ENCODE measurements at regions not wholly inside any gene's neighbourhood (a gene's known extent, or its start where the extent isn't known, plus 50 kb on each side); places are given as distances from the start of the nearest gene placed in this dataset.
"Not testable (repeated sequence)": the region's sequence is repeated elsewhere in the genome, so short reads cannot be mapped to it uniquely, and the experiment has no call there.

DNA sequence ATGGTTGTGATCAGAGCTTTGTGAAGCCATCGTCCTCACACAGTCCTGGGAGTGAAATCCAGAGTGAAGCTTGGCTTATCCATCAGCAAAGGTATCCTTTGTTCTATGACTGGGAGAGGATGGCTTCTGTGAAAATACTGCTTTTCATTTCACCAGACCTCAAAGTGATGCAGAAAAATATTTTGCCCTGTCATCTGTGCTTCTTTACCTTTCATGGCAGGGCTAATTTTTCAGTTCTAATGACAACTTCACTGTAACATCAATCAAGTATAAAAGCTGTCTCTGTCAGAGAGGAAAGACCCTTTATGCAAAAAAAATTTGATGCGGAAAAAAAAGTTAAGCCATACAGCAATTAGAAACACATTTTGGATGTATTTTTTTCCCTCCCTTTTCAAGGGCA, 468.1 kb upstream of the ADARB2 start:
- Histone ChIP-seq H3K27ac (no peak overlapping the region), H3K4me3 (no peak overlapping the region), H3K4me1 (no peaks in the 10 kb centered on the region), H3K36me3 (no peaks in the 10 kb centered on the region), H3K9me3 (no peaks in the 10 kb centered on the region), H3K27me3 (no peaks in the 10 kb centered on the region)
- intact Hi-C loops (cut with DNase I), result no loop called here
- ATAC-seq (no peak), DNase-seq (no peak)
- TF ChIP-seq, protein P1, sequence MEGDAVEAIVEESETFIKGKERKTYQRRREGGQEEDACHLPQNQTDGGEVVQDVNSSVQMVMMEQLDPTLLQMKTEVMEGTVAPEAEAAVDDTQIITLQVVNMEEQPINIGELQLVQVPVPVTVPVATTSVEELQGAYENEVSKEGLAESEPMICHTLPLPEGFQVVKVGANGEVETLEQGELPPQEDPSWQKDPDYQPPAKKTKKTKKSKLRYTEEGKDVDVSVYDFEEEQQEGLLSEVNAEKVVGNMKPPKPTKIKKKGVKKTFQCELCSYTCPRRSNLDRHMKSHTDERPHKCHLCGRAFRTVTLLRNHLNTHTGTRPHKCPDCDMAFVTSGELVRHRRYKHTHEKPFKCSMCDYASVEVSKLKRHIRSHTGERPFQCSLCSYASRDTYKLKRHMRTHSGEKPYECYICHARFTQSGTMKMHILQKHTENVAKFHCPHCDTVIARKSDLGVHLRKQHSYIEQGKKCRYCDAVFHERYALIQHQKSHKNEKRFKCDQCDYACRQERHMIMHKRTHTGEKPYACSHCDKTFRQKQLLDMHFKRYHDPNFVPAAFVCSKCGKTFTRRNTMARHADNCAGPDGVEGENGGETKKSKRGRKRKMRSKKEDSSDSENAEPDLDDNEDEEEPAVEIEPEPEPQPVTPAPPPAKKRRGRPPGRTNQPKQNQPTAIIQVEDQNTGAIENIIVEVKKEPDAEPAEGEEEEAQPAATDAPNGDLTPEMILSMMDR (IDR thresholded peaks at IDR 0.05), result no peak

DNA sequence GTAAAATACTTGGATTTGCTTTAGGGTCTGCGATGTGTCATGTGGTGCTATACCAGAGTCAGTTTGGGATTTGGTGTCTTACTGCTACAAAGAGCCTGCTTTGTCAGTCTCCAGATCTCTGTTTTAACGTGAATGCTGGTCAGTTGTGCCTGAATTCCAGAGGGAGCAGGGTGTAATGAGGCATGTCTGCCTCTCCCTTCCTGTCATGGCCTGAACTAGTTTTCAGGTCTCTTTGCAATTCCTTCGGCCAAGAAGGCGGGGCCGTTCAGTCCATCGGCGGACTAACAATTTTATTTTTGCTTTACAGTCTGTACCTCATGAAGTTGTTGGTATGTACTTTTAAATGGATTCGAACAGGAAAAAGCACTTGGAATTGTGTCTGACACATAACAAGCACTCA, 465.1 kb upstream of the ADARB2 start:
- ATAC-seq (no peak), DNase-seq (no peak)
- TF ChIP-seq, protein P1 (IDR thresholded peaks at IDR 0.05), result no peak
- no peak overlapping the region for H3K4me3 ChIP-seq
- no peaks in the 10 kb centered on the region for H3K36me3 ChIP-seq
- H3K4me1 ChIP-seq, result no peaks in the 10 kb centered on the region
- H3K27ac ChIP-seq, result no peak overlapping the region
- H3K9me3 ChIP-seq, result peaks cover 0 to 5% of the 10 kb centered on the region in 2 donors
- intact Hi-C loops (cut with DNase I), result no loop called here
- no peaks in the 10 kb centered on the region for H3K27me3 ChIP-seq

GRCh38 chr10:2201534-2202099, 464.3 kb upstream of the ADARB2 start:
- TF ChIP-seq, protein P1 (IDR thresholded peaks at IDR 0.05), result no peak
- Histone ChIP-seq H3K27me3 (no peaks in the 10 kb centered on the region), H3K4me1 (no peaks in the 10 kb centered on the region), H3K4me3 (no peak overlapping the region), H3K9me3 (peaks cover 0 to 9% of the 10 kb centered on the region in 2 donors), H3K27ac (no peak overlapping the region), H3K36me3 (no peaks in the 10 kb centered on the region)
- no peak for ATAC-seq
- intact Hi-C loops (cut with DNase I), result no loop called here
- no peak for DNase-seq

GRCh38 chr10:2197663-2198062, 460.3 kb upstream of the ADARB2 start:
- ATAC-seq, result no peak

GRCh38 chr10:2196272-2196671, 458.9 kb upstream of the ADARB2 start:
- Histone ChIP-seq H3K4me3 (no peak overlapping the region), H3K9me3 (peaks cover 0 to 17% of the 10 kb centered on the region in 2 donors), H3K27me3 (no peaks in the 10 kb centered on the region), H3K36me3 (no peaks in the 10 kb centered on the region), H3K27ac (no peak overlapping the region), H3K4me1 (no peaks in the 10 kb centered on the region)
- TF ChIP-seq, protein P1 (IDR thresholded peaks at IDR 0.05), result no peak
- intact Hi-C loops (cut with DNase I), result no loop called here
- no peak for DNase-seq
- ATAC-seq, result no peak

More at GRCh38 chr10:2197663-2198062, 460.3 kb upstream of the ADARB2 start:
- intact Hi-C loops (cut with DNase I), result no loop called here
- Histone ChIP-seq H3K27me3 (no peaks in the 10 kb centered on the region), H3K36me3 (no peaks in the 10 kb centered on the region), H3K4me1 (no peaks in the 10 kb centered on the region), H3K27ac (no peak overlapping the region), H3K9me3 (peaks cover 0 to 10% of the 10 kb centered on the region in 2 donors), H3K4me3 (no peak overlapping the region)
- no peak for DNase-seq
- TF ChIP-seq, protein P1 (IDR thresholded peaks at IDR 0.05), result no peak

DNA sequence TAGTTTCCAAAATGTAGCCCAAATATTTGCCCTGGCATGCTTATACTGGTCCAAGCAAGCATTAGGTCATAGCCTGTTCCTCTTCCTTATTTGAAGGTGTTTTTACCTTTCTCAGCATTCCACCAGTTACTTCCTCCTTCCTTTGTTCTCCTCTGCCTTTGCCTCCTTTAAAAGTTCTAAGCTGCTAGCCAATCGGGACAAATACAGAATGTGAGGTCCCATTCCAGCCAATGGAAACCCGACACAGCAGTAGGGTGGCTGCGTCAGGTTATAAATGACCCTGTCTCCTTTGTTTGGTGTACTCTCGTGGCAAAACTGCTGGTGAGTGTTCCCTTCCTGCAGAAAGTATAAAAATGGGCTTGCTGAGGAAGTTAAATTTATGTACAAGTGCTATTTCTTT, 452.0 kb upstream of the ADARB2 start:
- H3K9me3 ChIP-seq; H3K4me3 ChIP-seq; H3K27ac ChIP-seq; H3K4me1 ChIP-seq; intact Hi-C loops (cut with DNase I); H3K27me3 ChIP-seq; DNase-seq; H3K36me3 ChIP-seq; ATAC-seq: not testable (repeated sequence)
